Mammary epithelial cell (primary cell): ENCODE measurements at regions not wholly inside any gene's neighbourhood (a gene's known extent, or its start where the extent isn't known, plus 50 kb on each side); places are given as distances from the start of the nearest gene placed in this dataset.

Experiments
- EZH2 ChIP-seq: IDR thresholded peaks from 2 replicates; pipeline ENCODE4 v1.6.1; 2012; ENCODE audit warnings: low read length, inconsistent platforms, borderline replicate concordance
- TF ChIP-seq, protein P1 (sequence below), 2 donors: IDR thresholded peaks in 1 of 2; conservative IDR thresholded peaks in 1 of 2; 2 replicates each; pipeline ENCODE4 v1.5.1; 2011 to 2012; ENCODE audit warnings: inconsistent platforms in 2 of 2, low read length in 2 of 2, mild to moderate bottlenecking in 2 of 2, control low read depth in 1 of 2, low read depth in 1 of 2; ENCODE audit not compliant: insufficient read depth in 1 of 2; ENCODE audit errors: extremely low read depth in 1 of 2

GRCh38 chr20:26207237-26207966 is 510.7 kb upstream of the ZNF337 start:
- TF ChIP-seq, protein P1, sequence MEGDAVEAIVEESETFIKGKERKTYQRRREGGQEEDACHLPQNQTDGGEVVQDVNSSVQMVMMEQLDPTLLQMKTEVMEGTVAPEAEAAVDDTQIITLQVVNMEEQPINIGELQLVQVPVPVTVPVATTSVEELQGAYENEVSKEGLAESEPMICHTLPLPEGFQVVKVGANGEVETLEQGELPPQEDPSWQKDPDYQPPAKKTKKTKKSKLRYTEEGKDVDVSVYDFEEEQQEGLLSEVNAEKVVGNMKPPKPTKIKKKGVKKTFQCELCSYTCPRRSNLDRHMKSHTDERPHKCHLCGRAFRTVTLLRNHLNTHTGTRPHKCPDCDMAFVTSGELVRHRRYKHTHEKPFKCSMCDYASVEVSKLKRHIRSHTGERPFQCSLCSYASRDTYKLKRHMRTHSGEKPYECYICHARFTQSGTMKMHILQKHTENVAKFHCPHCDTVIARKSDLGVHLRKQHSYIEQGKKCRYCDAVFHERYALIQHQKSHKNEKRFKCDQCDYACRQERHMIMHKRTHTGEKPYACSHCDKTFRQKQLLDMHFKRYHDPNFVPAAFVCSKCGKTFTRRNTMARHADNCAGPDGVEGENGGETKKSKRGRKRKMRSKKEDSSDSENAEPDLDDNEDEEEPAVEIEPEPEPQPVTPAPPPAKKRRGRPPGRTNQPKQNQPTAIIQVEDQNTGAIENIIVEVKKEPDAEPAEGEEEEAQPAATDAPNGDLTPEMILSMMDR (conservative IDR thresholded peaks at IDR 0.05 in 1 of 2, IDR thresholded peaks at IDR 0.05 in 1 of 2; ENCODE audit: extremely low read depth in 1 of 2, insufficient read depth in 1 of 2, low read depth in 1 of 2, low read length in 2 of 2), result no peak
- no peak for TF ChIP-seq EZH2
